H1 (cell line): ENCODE measurements at regions not wholly inside any gene's neighbourhood (a gene's known extent, or its start where the extent isn't known, plus 50 kb on each side); places are given as distances from the start of the nearest gene placed in this dataset.

Experiments used
- CTCF ChIA-PET: fragments of 300-600 bp; sonication (Branson Sonifier 250); formaldehyde crosslinking; loops from one replicate; lab custom pipeline; 2021; ENCODE audit not compliant: partially characterized antibody; lab: Charles Lee
- POLR2A ChIA-PET: fragments of 300-600 bp; sonication (Branson Sonifier 250); formaldehyde crosslinking; loops from one replicate; lab custom pipeline; 2021; ENCODE audit warnings: inconsistent platforms; ENCODE audit not compliant: partially characterized antibody; lab: Charles Lee
- DNase-seq, 2 experiments: peaks; one replicate each; pipeline versions ENCODE4 v3.0.0 to v3.0.0-alpha.2; 2010 to 2022; ENCODE audit warnings: low spot score in 2 of 2, low read depth in 1 of 2, mixed read lengths in 1 of 2
- FAIRE-seq: peaks from 2 replicates; lab custom pipeline; 2011; peaks lifted over from hg19 to GRCh38; lab: Jason Lieb, UNC
- H2AFZ ChIP-seq: 2 replicates; pipeline ENCODE4 v1.8.1; 2012; ENCODE audit warnings: low read length, inconsistent platforms
- H2AK5ac ChIP-seq: 2 replicates; pipeline ENCODE4 v1.6.1; 2013; ENCODE audit warnings: low read depth, low read length
- H2BK120ac ChIP-seq: replicated peaks from 2 replicates; pipeline ENCODE3; 2013; ENCODE audit warnings: low read depth, low read length, inconsistent platforms
- H2BK12ac ChIP-seq: 2 replicates; pipeline ENCODE4 v1.6.1; 2013; ENCODE audit warnings: low read depth, low read length
- H2BK15ac ChIP-seq: 2 replicates; pipeline ENCODE4 v1.6.1; 2013; ENCODE audit warnings: low read length
- H2BK20ac ChIP-seq: 2 replicates; pipeline ENCODE4 v1.6.1; 2013; ENCODE audit warnings: low read length
- H2BK5ac ChIP-seq: 2 replicates; pipeline ENCODE4 v1.6.1; 2013; ENCODE audit warnings: low read depth, low read length
- H3K14ac ChIP-seq: 2 replicates; pipeline ENCODE4 v1.6.1; 2013; ENCODE audit warnings: inconsistent platforms; ENCODE audit not compliant: insufficient read length
- H3K18ac ChIP-seq: 2 replicates; pipeline ENCODE4 v1.6.1; 2013; ENCODE audit warnings: low read length; ENCODE audit errors: extremely low read depth
- H3K23ac ChIP-seq: 2 replicates; pipeline ENCODE4 v1.6.1; 2013; ENCODE audit warnings: inconsistent platforms; ENCODE audit not compliant: insufficient read length
- H3K23me2 ChIP-seq: 2 replicates; pipeline ENCODE4 v1.6.1; 2013; ENCODE audit warnings: low read depth, low read length
- H3K27ac ChIP-seq: 2 replicates; pipeline ENCODE4 v1.6.1; 2011; ENCODE audit warnings: low read depth, low read length, inconsistent platforms
- H3K27me3 ChIP-seq, 4 experiments: replicated peaks in 1 of 4; 1 replicate in 1 of 4; 2 replicates in 3 of 4; pipeline versions ENCODE4 v1.6.1 to v1.8.1; 2011 to 2013; ENCODE audit warnings: low read length in 3 of 4, mild to moderate bottlenecking in 3 of 4, inconsistent platforms in 2 of 4, mixed read lengths in 2 of 4, moderate library complexity in 1 of 4; ENCODE audit not compliant: control insufficient read depth in 3 of 4, insufficient read depth in 3 of 4; ENCODE audit errors: extremely low read depth in 1 of 4
- H3K36me3 ChIP-seq, 4 experiments: 2 replicates each; pipeline versions ENCODE4 v1.6.1 to v1.8.1; 2011 to 2013; ENCODE audit warnings: mild to moderate bottlenecking in 4 of 4, low read length in 3 of 4, moderate library complexity in 2 of 4, control low read depth in 1 of 4, inconsistent platforms in 1 of 4; ENCODE audit not compliant: insufficient read depth in 4 of 4, control insufficient read depth in 2 of 4
- H3K4ac ChIP-seq: replicated peaks from 2 replicates; pipeline ENCODE3; 2013; ENCODE audit warnings: low read length, low read depth, mixed read lengths, inconsistent platforms; ENCODE audit not compliant: insufficient read length
- H3K4me1 ChIP-seq, 4 experiments: replicated peaks in 1 of 4; 1 replicate in 1 of 4; 2 replicates in 3 of 4; pipeline versions ENCODE4 v1.6.1 to v1.8.1; 2011 to 2013; ENCODE audit warnings: low read length in 3 of 4, inconsistent platforms in 2 of 4, mixed read lengths in 1 of 4; ENCODE audit not compliant: insufficient read depth in 4 of 4, control insufficient read depth in 3 of 4
- H3K4me2 ChIP-seq, 2 experiments: 2 replicates each; pipeline versions ENCODE4 v1.6.1 to v1.8.1; 2011 to 2013; ENCODE audit warnings: low read depth in 2 of 2, low read length in 2 of 2, control low read depth in 1 of 2, inconsistent platforms in 1 of 2, mild to moderate bottlenecking in 1 of 2; ENCODE audit not compliant: insufficient read depth in 1 of 2
- H3K4me3 ChIP-seq, 4 experiments: fragments of 200-600, 300-600 bp in 1 of 4; sonication (generic), shearing (Covaris generic), sonication (Bioruptor Twin) in 1 of 4; 2 replicates each; pipeline versions ENCODE4 v1.5.1 to v1.8.1; 2011 to 2016; ENCODE audit warnings: low read length in 4 of 4, low read depth in 3 of 4, control low read depth in 2 of 4, inconsistent platforms in 2 of 4, mild to moderate bottlenecking in 2 of 4, mixed read lengths in 1 of 4, moderate library complexity in 1 of 4; ENCODE audit not compliant: insufficient read depth in 2 of 4; ENCODE audit errors: extremely low read depth in 1 of 4
- H3K56ac ChIP-seq: replicated peaks from 2 replicates; pipeline ENCODE3; 2013; ENCODE audit warnings: low read depth, mild to moderate bottlenecking, mixed read lengths, low read length, inconsistent platforms; ENCODE audit not compliant: insufficient read length
- H3K79me1 ChIP-seq: 2 replicates; pipeline ENCODE4 v1.6.1; 2013; ENCODE audit warnings: low read depth, low read length, control low read depth
- H3K79me2 ChIP-seq, 2 experiments: 2 replicates each; pipeline versions ENCODE4 v1.6.1 to v1.8.1; 2012 to 2013; ENCODE audit warnings: low read length in 2 of 2, mild to moderate bottlenecking in 2 of 2, inconsistent platforms in 1 of 2; ENCODE audit not compliant: insufficient read depth in 2 of 2, control insufficient read depth in 1 of 2
- H3K9ac ChIP-seq, 4 experiments: replicated peaks in 1 of 4; 1 replicate in 1 of 4; 2 replicates in 3 of 4; pipeline versions ENCODE4 v1.6.1 to v1.8.1; 2011 to 2013; ENCODE audit warnings: low read depth in 3 of 4, low read length in 3 of 4, control low read depth in 2 of 4, mild to moderate bottlenecking in 2 of 4, moderate library complexity in 2 of 4, inconsistent platforms in 1 of 4; ENCODE audit errors: extremely low read depth in 1 of 4
- H3K9me3 ChIP-seq, 2 experiments: 2 replicates each; pipeline versions ENCODE4 v1.6.1 to v1.8.1; 2012 to 2013; ENCODE audit warnings: mild to moderate bottlenecking in 2 of 2, moderate library complexity in 2 of 2, control low read depth in 1 of 2, inconsistent platforms in 1 of 2, low read depth in 1 of 2, low read length in 1 of 2, mixed read lengths in 1 of 2; ENCODE audit not compliant: insufficient read depth in 2 of 2
- H4K20me1 ChIP-seq, 2 experiments: replicated peaks in 1 of 2; 2 replicates each; pipeline versions ENCODE3 to v1.8.1; 2011 to 2013; ENCODE audit warnings: inconsistent platforms in 2 of 2, low read length in 2 of 2, mild to moderate bottlenecking in 1 of 2; ENCODE audit not compliant: insufficient read depth in 2 of 2, control insufficient read depth in 1 of 2
- H4K5ac ChIP-seq: 2 replicates; pipeline ENCODE4 v1.6.1; 2013; ENCODE audit warnings: low read length, low read depth, mixed read lengths, inconsistent platforms; ENCODE audit not compliant: insufficient read length
- H4K8ac ChIP-seq: 2 replicates; pipeline ENCODE4 v1.8.0; 2013; ENCODE audit warnings: mild to moderate bottlenecking, moderate library complexity, low read length, inconsistent platforms; ENCODE audit not compliant: insufficient read depth; ENCODE audit errors: extremely low read depth
- H4K91ac ChIP-seq: replicated peaks from 2 replicates; pipeline ENCODE3; 2013; ENCODE audit warnings: low read length, mixed read lengths, inconsistent platforms; ENCODE audit not compliant: insufficient read length
- BCL11A ChIP-seq, 2 experiments: IDR thresholded peaks; one replicate each; pipeline ENCODE4 v1.6.1; 2011; ENCODE audit warnings: low read depth in 2 of 2, low read length in 2 of 2, mild to moderate bottlenecking in 2 of 2
- CHD1 ChIP-seq: IDR thresholded peaks from 2 replicates; pipeline ENCODE4 v1.6.1; 2012; ENCODE audit warnings: low read depth, low read length, improper control_type of control experiment
- CHD2 ChIP-seq: IDR thresholded peaks from 2 replicates; pipeline ENCODE4 v1.6.1; 2012; ENCODE audit warnings: low read length, improper control_type of control experiment
- EP300 ChIP-seq, 2 experiments: IDR thresholded peaks; 1 replicate in 1 of 2; 2 replicates in 1 of 2; pipeline ENCODE4 v1.6.1; 2011 to 2012; ENCODE audit warnings: low read depth in 2 of 2, low read length in 2 of 2, mild to moderate bottlenecking in 2 of 2, borderline replicate concordance in 1 of 2, inconsistent platforms in 1 of 2, moderate library complexity in 1 of 2
- KDM1A ChIP-seq: fragments of 200-600, 300-600 bp; sonication (generic); IDR thresholded peaks from 2 replicates; pipeline ENCODE4 v1.7.1; 2016; ENCODE audit warnings: mild to moderate bottlenecking, low read length, borderline replicate concordance
- NANOG ChIP-seq: IDR thresholded peaks from 2 replicates; pipeline ENCODE4 v1.6.1; 2011; ENCODE audit warnings: low read length, low read depth, mild to moderate bottlenecking, inconsistent platforms; ENCODE audit not compliant: insufficient read depth, poor library complexity, severe bottlenecking
- TCF12 ChIP-seq: IDR thresholded peaks from 2 replicates; pipeline ENCODE4 v1.6.1; 2011; ENCODE audit warnings: low read depth, mild to moderate bottlenecking, low read length
- YY1 ChIP-seq: IDR thresholded peaks from 2 replicates; pipeline ENCODE4 v1.6.1; 2011; ENCODE audit warnings: low read depth, mild to moderate bottlenecking, low read length
- WGBS, 2 experiments: shearing (Covaris generic) in 1 of 2; methylation state at CpG; one replicate each; pipeline versions ENCODE4 v1.1.6 to v1.1.7; 2013 to 2015; ENCODE audit warnings: low lambda C conversion rate in 2 of 2, mixed read lengths in 2 of 2, inconsistent platforms in 1 of 2, low coverage in 1 of 2, missing lambda C conversion rate in 1 of 2; ENCODE audit not compliant: insufficient replicate concordance in 2 of 2, insufficient coverage in 1 of 2, insufficient read length in 1 of 2; ENCODE audit errors: extremely low coverage in 1 of 2, missing lambda C conversion rate in 1 of 2; 5-methylcytosine and 5-hydroxymethylcytosine counted together

- WGBS, 2 experiments = 73% methylated on average over 3 of the region's 3 CpGs; no CpG with 5 or more reads in 1 of the 2 experiments
- CTCF ChIA-PET = interaction anchor here (1.9 kb wide), 1 partner anchor 9 kb away, joined by 6 read pairs; no protein-coding TSS in a partner anchor
- peaks cover 2 to 3% of the 10 kb centered on the region in 2 experiments; a peak in 1 of 4 replicates for H3K9me3 ChIP-seq
- TF ChIP-seq NANOG (no peak), CHD1 (no peak), EP300 (IDR thresholded peaks at IDR 0.05; ENCODE audit: borderline replicate concordance in 1 of 2, low read depth in 2 of 2, low read length in 2 of 2) (no peak), CHD2 (no peak), BCL11A (IDR thresholded peaks at IDR 0.05; ENCODE audit: low read depth in 2 of 2, low read length in 2 of 2) (no peak), TCF12 (no peak), YY1 (no peak), KDM1A (no peak)
Measured at GRCh38 chr22:35488513-35488912, 52.1 kb upstream of the RASD2 start.

More at GRCh38 chr22:35488513-35488912, 52.1 kb upstream of the RASD2 start:
- no peak overlapping the region for H2BK15ac ChIP-seq
- H2AK5ac ChIP-seq = no peak overlapping the region
- no peak overlapping the region for H3K4ac ChIP-seq
- H3K79me2 ChIP-seq = no peaks in the 10 kb centered on the region
- no peak for DNase-seq
- no peak overlapping the region for H3K56ac ChIP-seq
- no peak overlapping the region for H4K5ac ChIP-seq
- no peak overlapping the region for H3K23ac ChIP-seq
- no peak overlapping the region for H3K9ac ChIP-seq
- H4K91ac ChIP-seq = no peak overlapping the region
- H3K14ac ChIP-seq = no peak overlapping the region
- no peak overlapping the region for H3K4me2 ChIP-seq
- no peak overlapping the region for H2AFZ ChIP-seq
- H2BK20ac ChIP-seq = no peak overlapping the region
- no peak overlapping the region for H3K4me3 ChIP-seq
- H4K8ac ChIP-seq = no peak overlapping the region
- no peak overlapping the region for H2BK5ac ChIP-seq
- H2BK120ac ChIP-seq = no peak overlapping the region
- POLR2A ChIA-PET = interaction anchor here (1.1 kb wide), 1 partner anchor 9 kb away, joined by 3 read pairs; no protein-coding TSS in a partner anchor
- H3K23me2 ChIP-seq = no peaks in the 10 kb centered on the region
- no peak overlapping the region for H3K18ac ChIP-seq
- H2BK12ac ChIP-seq = no peak overlapping the region
- no peaks in the 10 kb centered on the region for H3K4me1 ChIP-seq
- H3K27ac ChIP-seq = no peak overlapping the region
- no peak for FAIRE-seq
- H4K20me1 ChIP-seq = no peaks in the 10 kb centered on the region
- H3K79me1 ChIP-seq = no peaks in the 10 kb centered on the region
- no peaks in the 10 kb centered on the region for H3K36me3 ChIP-seq
- peaks cover 0 to 16% (median 2%) of the 10 kb centered on the region in 4 experiments; a peak in 5 of 7 replicates for H3K27me3 ChIP-seq
